CD14-positive monocyte (primary cell): ENCODE measurements at regions not wholly inside any gene's neighbourhood (a gene's known extent, or its start where the extent isn't known, plus 50 kb on each side); places are given as distances from the start of the nearest gene placed in this dataset.

Source experiments
- DNase-seq, 3 donors: peaks; one replicate each; pipeline ENCODE4 v3.0.0-alpha.2; 2011 to 2022
- H2AFZ ChIP-seq: 2 replicates; pipeline ENCODE4 v1.6.0; 2012; ENCODE audit warnings: mild to moderate bottlenecking, low read depth, low read length, inconsistent platforms; ENCODE audit not compliant: insufficient read depth, poor library complexity, severe bottlenecking
- H3K27ac ChIP-seq, 2 donors: 1 replicate in 1 of 2; 2 replicates in 1 of 2; pipeline ENCODE4 v1.5.1; 2012 to 2013; ENCODE audit warnings: low read length in 2 of 2, control low read depth in 1 of 2, inconsistent platforms in 1 of 2, low read depth in 1 of 2, mild to moderate bottlenecking in 1 of 2
- H3K27me3 ChIP-seq, 2 donors: one replicate each; pipeline versions ENCODE4 v1.6.0 to v1.6.1; 2011 to 2013; ENCODE audit warnings: low read length in 2 of 2; ENCODE audit not compliant: control insufficient read depth in 2 of 2, insufficient read depth in 2 of 2
- H3K36me3 ChIP-seq, 2 donors: replicated peaks in 1 of 2; 1 replicate in 1 of 2; 2 replicates in 1 of 2; pipeline versions ENCODE4 v1.5.1 to v1.6.1; 2012 to 2013; ENCODE audit warnings: low read length in 2 of 2, control low read depth in 1 of 2, inconsistent platforms in 1 of 2, mild to moderate bottlenecking in 1 of 2; ENCODE audit not compliant: insufficient read depth in 2 of 2, control insufficient read depth in 1 of 2
- H3K4me1 ChIP-seq, 2 donors: 1 replicate in 1 of 2; 2 replicates in 1 of 2; pipeline versions ENCODE4 v1.5.1 to v1.6.1; 2012 to 2013; ENCODE audit warnings: low read length in 2 of 2, control low read depth in 1 of 2, inconsistent platforms in 1 of 2, mild to moderate bottlenecking in 1 of 2, moderate library complexity in 1 of 2; ENCODE audit not compliant: insufficient read depth in 2 of 2, control insufficient read depth in 1 of 2
- H3K4me2 ChIP-seq: replicated peaks from 2 replicates; pipeline ENCODE3; 2012; ENCODE audit warnings: low read length, moderate library complexity, mild to moderate bottlenecking; ENCODE audit not compliant: poor library complexity, severe bottlenecking; ENCODE audit errors: extremely low read depth
- H3K4me3 ChIP-seq, 3 experiments: fragments of 200-600 bp in 1 of 3; sonication (generic) in 1 of 3; replicated peaks in 1 of 3; 1 replicate in 2 of 3; 2 replicates in 1 of 3; pipeline ENCODE4 v1.5.1; 2011 to 2013; ENCODE audit warnings: low read length in 3 of 3, mild to moderate bottlenecking in 3 of 3, control low read depth in 2 of 3, low read depth in 2 of 3, inconsistent platforms in 1 of 3, moderate library complexity in 1 of 3
- H3K79me2 ChIP-seq: 2 replicates; pipeline ENCODE4 v1.6.0; 2012; ENCODE audit warnings: mild to moderate bottlenecking, control low read depth, inconsistent platforms, low read length, moderate library complexity; ENCODE audit not compliant: insufficient read depth
- H3K9ac ChIP-seq: 2 replicates; pipeline ENCODE4 v1.6.0; 2017; ENCODE audit warnings: low read length, mild to moderate bottlenecking; ENCODE audit not compliant: insufficient read depth, poor library complexity, severe bottlenecking
- H3K9me3 ChIP-seq, 2 donors: replicated peaks in 1 of 2; 1 replicate in 1 of 2; 2 replicates in 1 of 2; pipeline versions ENCODE4 v1.5.1 to v1.6.1; 2012 to 2013; ENCODE audit warnings: low read length in 2 of 2, control low read depth in 1 of 2; ENCODE audit not compliant: control insufficient read depth in 1 of 2, insufficient read depth in 1 of 2
- H4K20me1 ChIP-seq: 2 replicates; pipeline ENCODE4 v1.6.0; 2012; ENCODE audit warnings: mild to moderate bottlenecking, low read length, control low read depth, moderate library complexity; ENCODE audit not compliant: insufficient read depth
- H3K27ac Mint-ChIP-seq, 7 donors: one replicate each; pipeline ENCODE4 v1.8.0; 2020; ENCODE audit warnings: mild to moderate bottlenecking in 7 of 7, mixed read lengths in 7 of 7, moderate library complexity in 6 of 7, inconsistent platforms in 2 of 7
- H3K27me3 Mint-ChIP-seq, 3 donors: one replicate each; pipeline ENCODE4 v1.8.0; 2021 to 2022; ENCODE audit warnings: low read depth in 3 of 3, mild to moderate bottlenecking in 3 of 3, mixed read lengths in 3 of 3, moderate library complexity in 3 of 3, inconsistent platforms in 1 of 3
- H3K36me3 Mint-ChIP-seq, 2 donors: one replicate each; pipeline ENCODE4 v1.8.0; 2020; ENCODE audit warnings: mixed read lengths in 2 of 2, inconsistent platforms in 1 of 2, mild to moderate bottlenecking in 1 of 2
- H3K4me1 Mint-ChIP-seq: one replicate; pipeline ENCODE4 v1.8.0; 2020; ENCODE audit warnings: mild to moderate bottlenecking, mixed read lengths
- H3K4me3 Mint-ChIP-seq, 2 donors: one replicate each; pipeline ENCODE4 v1.8.0; 2020; ENCODE audit warnings: mild to moderate bottlenecking in 2 of 2, mixed read lengths in 2 of 2, moderate library complexity in 1 of 2
- H3K9me3 Mint-ChIP-seq, 7 donors: one replicate each; pipeline ENCODE4 v1.8.0; 2020 to 2022; ENCODE audit warnings: mixed read lengths in 7 of 7, mild to moderate bottlenecking in 6 of 7, moderate library complexity in 6 of 7, inconsistent platforms in 2 of 7
- CTCF ChIP-seq: fragments of 200-600 bp; IDR thresholded peaks from one replicate; pipeline ENCODE4 v1.8.0; 2022; ENCODE audit warnings: antibody characterized with exemption, mild to moderate bottlenecking
- WGBS: methylation state at CpG from one replicate; pipeline ENCODE4 v1.1.5; 2013; ENCODE audit warnings: missing lambda C conversion rate; ENCODE audit not compliant: insufficient coverage; 5-methylcytosine and 5-hydroxymethylcytosine counted together
- intact Hi-C, 2 donors: fragments of 100-400 bp; cut with micrococcal nuclease; formaldehyde crosslinking; loops; one replicate each; pipeline versions ENCODE4 v1.15.0 to v1.15.1; 2023

- Mint-ChIP-seq H3K9me3 (peaks cover 15 to 33% (median 22%) of the 10 kb centered on the region in 7 donors), H3K27me3 (peaks cover 5 to 8% (median 7%) of the 10 kb centered on the region in 3 donors)
Measured at GRCh38 chr5:171570244-171570825, 150.9 kb downstream of the FGF18 start.

GRCh38 chr5:171571663-171572062 is 152.2 kb downstream of the FGF18 start:
- peaks cover 0 to 5% of the 10 kb centered on the region in 2 donors for H3K36me3 Mint-ChIP-seq
- Histone ChIP-seq H3K27me3 (no peaks in the 10 kb centered on the region), H3K4me2 (no peak overlapping the region), H3K36me3 (no peaks in the 10 kb centered on the region), H3K9ac (no peak overlapping the region), H3K4me3 (no peak overlapping the region), H3K9me3 (peaks cover 3 to 7% of the 10 kb centered on the region in 2 donors), H4K20me1 (no peaks in the 10 kb centered on the region), H3K4me1 (no peaks in the 10 kb centered on the region), H2AFZ (no peak overlapping the region), H3K79me2 (no peaks in the 10 kb centered on the region), H3K27ac (no peak overlapping the region)
- 89% methylated on average over 1 of the region's 3 CpGs for WGBS
- H3K4me3 Mint-ChIP-seq: no peak overlapping the region
- peaks cover 4 to 8% (median 7%) of the 10 kb centered on the region in 3 donors for H3K27me3 Mint-ChIP-seq
- no peaks in the 10 kb centered on the region for H3K4me1 Mint-ChIP-seq
- no peak overlapping the region for H3K27ac Mint-ChIP-seq
- no peak for DNase-seq
- intact Hi-C loops: no loop called here
- peaks cover 18 to 34% (median 24%) of the 10 kb centered on the region in 7 donors for H3K9me3 Mint-ChIP-seq
- no peak for TF ChIP-seq CTCF

More at GRCh38 chr5:171570244-171570825, 150.9 kb downstream of the FGF18 start:
- H3K4me1 ChIP-seq: no peaks in the 10 kb centered on the region
- H3K27ac ChIP-seq: no peak overlapping the region
- no peak for TF ChIP-seq CTCF
- no peak for DNase-seq
- no peak overlapping the region for H3K4me3 ChIP-seq
- H3K9me3 ChIP-seq: peaks cover 3 to 7% of the 10 kb centered on the region in 2 donors
- no peaks in the 10 kb centered on the region for H3K27me3 ChIP-seq
- H3K4me2 ChIP-seq: no peak overlapping the region
- Mint-ChIP-seq H3K36me3 (peaks cover 0 to 5% of the 10 kb centered on the region in 2 donors), H3K4me1 (no peaks in the 10 kb centered on the region), H3K4me3 (no peak overlapping the region), H3K27ac (no peak overlapping the region)
- H3K79me2 ChIP-seq: no peaks in the 10 kb centered on the region
- 71% methylated on average over 1 of the region's 2 CpGs for WGBS
- H4K20me1 ChIP-seq: no peaks in the 10 kb centered on the region
- H3K36me3 ChIP-seq: no peaks in the 10 kb centered on the region
- no peak overlapping the region for H2AFZ ChIP-seq
- H3K9ac ChIP-seq: no peak overlapping the region
- intact Hi-C loops: no loop called here
